GM12878 (cell line): ENCODE measurements at regions not wholly inside any gene's neighbourhood (a gene's known extent, or its start where the extent isn't known, plus 50 kb on each side); places are given as distances from the start of the nearest gene placed in this dataset.

Experiments used
- ATAC-seq: fragments of 200-7000 bp; cut with Tn5 transposase; 3 replicates; pipeline ENCODE4 v1.9.1; 2020; ENCODE audit warnings: mild to moderate bottlenecking, moderate library complexity
- BruUV-seq: library from RNA; stranded (reverse); fragments of 400-500 nt; replicated peaks from 2 replicates; lab custom pipeline; 2021; lab: Mats Ljungman, UMichigan
- CTCF ChIA-PET: fragments of 300-600 bp; sonication (Branson Sonifier 250); formaldehyde crosslinking; extraction: SDS; loops from one replicate; lab custom pipeline; 2021; ENCODE audit warnings: inconsistent platforms; lab: Yijun Ruan, JAX
- POLR2A ChIA-PET: fragments of 350-600 bp; formaldehyde crosslinking; extraction: SDS; loops from one replicate; lab custom pipeline; 2021; ENCODE audit warnings: inconsistent platforms; lab: Charles Lee
- RAD21 ChIA-PET: fragments of 300-600 bp; sonication (Branson Sonifier 250); formaldehyde crosslinking; loops from one replicate; lab custom pipeline; 2023; ENCODE audit warnings: antibody characterized with exemption; ENCODE audit not compliant: unreplicated experiment; lab: Charles Lee
- SMC1A ChIA-PET: fragments of 300-600 bp; sonication (Branson Sonifier 250); formaldehyde crosslinking; loops from one replicate; lab custom pipeline; 2023; ENCODE audit not compliant: unreplicated experiment, uncharacterized antibody; lab: Charles Lee
- DNase-seq: peaks from one replicate; pipeline ENCODE4 v3.0.0-alpha.2; 2011; ENCODE audit warnings: low read depth, low spot score
- FAIRE-seq: peaks from 3 replicates; lab custom pipeline; 2011; peaks lifted over from hg19 to GRCh38; lab: Jason Lieb, UNC
- H2AFZ ChIP-seq: 2 replicates; pipeline ENCODE4 v1.6.0; 2011; ENCODE audit warnings: low read depth, low read length, control low read depth; ENCODE audit not compliant: control insufficient read depth
- H3K27ac ChIP-seq: 2 replicates; pipeline ENCODE4 v1.5.1; 2011; ENCODE audit warnings: control low read depth; ENCODE audit not compliant: control insufficient read depth, insufficient read depth
- H3K27me3 ChIP-seq, 2 experiments: replicated peaks in 1 of 2; 2 replicates each; pipeline versions ENCODE4 v1.6.0 to v1.6.1; 2011; ENCODE audit warnings: low read length in 1 of 2; ENCODE audit not compliant: control insufficient read depth in 2 of 2, insufficient read depth in 2 of 2
- H3K36me3 ChIP-seq, 2 experiments: 2 replicates each; pipeline ENCODE4 v1.5.1; 2011; ENCODE audit warnings: low read length in 1 of 2; ENCODE audit not compliant: control insufficient read depth in 2 of 2, insufficient read depth in 2 of 2
- H3K4me1 ChIP-seq: 2 replicates; pipeline ENCODE4 v1.6.1; 2011; ENCODE audit warnings: mild to moderate bottlenecking, low read length, moderate library complexity, mixed read lengths; ENCODE audit not compliant: control insufficient read depth, insufficient read depth
- H3K4me2 ChIP-seq: 2 replicates; pipeline ENCODE4 v1.6.0; 2011; ENCODE audit warnings: control low read depth; ENCODE audit not compliant: control insufficient read depth, insufficient read depth
- H3K4me3 ChIP-seq: fragments of 200-600 bp; sonication (generic); 2 replicates; pipeline ENCODE4 v1.5.1; 2016
- H3K79me2 ChIP-seq: 2 replicates; pipeline ENCODE4 v1.6.0; 2011; ENCODE audit warnings: low read length; ENCODE audit not compliant: control insufficient read depth, insufficient read depth
- H3K9ac ChIP-seq: 2 replicates; pipeline ENCODE4 v1.8.0; 2011; ENCODE audit warnings: low read length, control low read depth, mixed read lengths; ENCODE audit not compliant: control insufficient read depth, insufficient read depth
- H3K9me3 ChIP-seq: replicated peaks from 3 replicates; pipeline ENCODE4 v1.5.1; 2011; ENCODE audit warnings: mild to moderate bottlenecking, low read length; ENCODE audit not compliant: control insufficient read depth, insufficient read depth
- H4K20me1 ChIP-seq: 2 replicates; pipeline ENCODE4 v1.6.0; 2011; ENCODE audit not compliant: control insufficient read depth, insufficient read depth
- CHD1 ChIP-seq: IDR thresholded peaks from 2 replicates; pipeline ENCODE4 v1.6.1; 2012; ENCODE audit warnings: low read depth, low read length, improper control_type of control experiment
- CREB1 ChIP-seq: IDR thresholded peaks from 2 replicates; pipeline ENCODE4 v1.6.1; 2012; ENCODE audit warnings: low read depth, mild to moderate bottlenecking, inconsistent platforms
- FOXM1 ChIP-seq: IDR thresholded peaks from 2 replicates; pipeline ENCODE4 v1.6.1; 2012; ENCODE audit warnings: low read depth, mild to moderate bottlenecking, inconsistent platforms, low read length, moderate library complexity
- HDAC2 ChIP-seq: fragments of 200-600 bp; sonication (generic); IDR thresholded peaks from 2 replicates; pipeline ENCODE4 v1.6.1; 2017
- MYB ChIP-seq: fragments of 150-350 bp; IDR thresholded peaks from 2 replicates; pipeline ENCODE4 v1.6.1; 2014; ENCODE audit warnings: mild to moderate bottlenecking, low read depth, low read length, borderline replicate concordance
- NRF1 ChIP-seq: conservative IDR thresholded peaks from 2 replicates; pipeline ENCODE4 v1.6.1; 2011; ENCODE audit warnings: mild to moderate bottlenecking, low read depth, low read length, improper control_type of control experiment
- RBBP5 ChIP-seq: fragments of 200-600 bp; sonication (generic); conservative IDR thresholded peaks from 2 replicates; pipeline ENCODE4 v1.6.1; 2016
- RFX5 ChIP-seq: IDR thresholded peaks from 2 replicates; pipeline ENCODE4 v1.6.1; 2011; ENCODE audit warnings: low read depth, low read length, improper control_type of control experiment
- WGBS: methylation state at CpG from one replicate; pipeline ENCODE4 v1.1.6; 2016; ENCODE audit warnings: low lambda C conversion rate; ENCODE audit not compliant: insufficient replicate concordance, insufficient coverage; ENCODE audit errors: missing lambda C conversion rate; 5-methylcytosine and 5-hydroxymethylcytosine counted together
- in situ Hi-C: fragments of 300-500 bp; cut with MboI; formaldehyde crosslinking; loops from 9 replicates; pipeline ENCODE4 v1.14.3; 2018; ENCODE audit warnings: mixed read lengths
- intact Hi-C: fragments of 100-400 bp; cut with micrococcal nuclease; formaldehyde crosslinking; loops from one replicate; pipeline ENCODE4 v1.14.2; 2022; ENCODE audit not compliant: unreplicated experiment
- TF ChIP-seq, protein P1 (sequence below): IDR thresholded peaks from 2 replicates; pipeline ENCODE4 v1.6.1; 2012; ENCODE audit warnings: low read depth, low read length, improper control_type of control experiment
- TF ChIP-seq, protein P2 (sequence below): IDR thresholded peaks from 2 replicates; pipeline ENCODE4 v1.6.1; 2011; ENCODE audit warnings: borderline replicate concordance, low read depth, mild to moderate bottlenecking, moderate library complexity, low read length; ENCODE audit not compliant: insufficient read depth, poor library complexity, severe bottlenecking
- TF ChIP-seq, protein P3 (sequence below): fragments of 450-650 bp; IDR thresholded peaks from 2 replicates; pipeline ENCODE4 v1.6.1; 2017; ENCODE audit warnings: mild to moderate bottlenecking, low read depth, inconsistent platforms; ENCODE audit not compliant: poor library complexity, severe bottlenecking

DNA sequence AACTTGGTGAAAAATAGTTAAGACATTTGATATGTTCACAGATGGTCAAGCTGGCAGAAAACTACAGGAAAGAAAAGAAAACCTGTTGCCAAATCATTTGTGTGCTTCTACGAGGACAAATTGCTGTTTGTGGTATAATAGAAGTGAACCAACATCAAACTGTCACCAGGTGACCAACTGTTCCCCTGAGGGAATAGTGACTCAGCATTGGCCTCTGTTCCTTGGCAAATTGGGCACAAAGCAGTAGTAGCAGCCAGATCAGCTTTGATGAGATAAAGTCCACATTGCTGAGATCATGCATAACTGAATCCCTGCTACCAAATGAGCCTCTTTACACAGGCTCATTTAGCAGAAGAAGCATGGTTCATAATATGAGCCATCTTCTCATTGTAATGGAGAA is 103.5 kb downstream of the POSTN start:
- FAIRE-seq (no peak), DNase-seq (no peak), ATAC-seq (no peak)
- ChIA-PET POLR2A (no interaction called here), SMC1A (no interaction called here), RAD21 (no interaction called here), CTCF (no interaction called here)
- H3K79me2 ChIP-seq = no peaks in the 10 kb centered on the region
- no peak overlapping the region for H3K27ac ChIP-seq
- no peaks in the 10 kb centered on the region for H3K4me1 ChIP-seq
- no TSS peak for BruUV-seq
- WGBS = 0% methylated on average over 1 of the region's 1 CpG
- H4K20me1 ChIP-seq = no peaks in the 10 kb centered on the region
- in situ Hi-C loops (no loop called here), intact Hi-C loops (no loop called here)
- TF ChIP-seq CHD1 = no peak
- TF ChIP-seq CREB1 = no peak
- TF ChIP-seq, protein P1, sequence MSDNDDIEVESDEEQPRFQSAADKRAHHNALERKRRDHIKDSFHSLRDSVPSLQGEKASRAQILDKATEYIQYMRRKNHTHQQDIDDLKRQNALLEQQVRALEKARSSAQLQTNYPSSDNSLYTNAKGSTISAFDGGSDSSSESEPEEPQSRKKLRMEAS = no peak
- no peaks in the 10 kb centered on the region for H3K36me3 ChIP-seq
- H2AFZ ChIP-seq = no peak overlapping the region
- no peaks in the 10 kb centered on the region for H3K9me3 ChIP-seq
- no peaks in the 10 kb centered on the region for H3K27me3 ChIP-seq
- no peak overlapping the region for H3K4me2 ChIP-seq
- H3K4me3 ChIP-seq = no peak overlapping the region
- no peak overlapping the region for H3K9ac ChIP-seq

DNA sequence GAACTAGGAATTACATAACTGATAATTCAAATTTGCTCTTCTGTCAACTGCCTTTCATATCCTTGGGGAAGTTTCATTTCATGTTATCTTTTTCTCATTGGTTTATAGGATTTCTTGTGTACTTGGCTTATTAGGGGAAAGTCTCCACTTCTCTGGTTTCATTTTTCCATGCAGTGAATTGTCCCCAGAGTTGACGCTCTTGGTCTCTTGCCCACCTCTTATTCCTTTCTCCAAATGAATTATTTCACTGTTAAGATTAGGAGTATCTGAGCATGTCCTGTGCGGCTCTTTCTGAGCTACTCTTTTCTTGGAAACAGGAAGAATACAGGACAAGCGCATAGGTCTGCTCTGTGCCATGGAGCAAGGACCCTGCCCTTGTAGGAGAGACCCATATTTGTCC is 104.8 kb downstream of the POSTN start:
- no TSS peak for BruUV-seq
- Histone ChIP-seq H3K27ac (no peak overlapping the region), H3K36me3 (no peaks in the 10 kb centered on the region), H3K27me3 (no peaks in the 10 kb centered on the region), H4K20me1 (no peaks in the 10 kb centered on the region), H3K9ac (no peak overlapping the region), H3K4me1 (no peaks in the 10 kb centered on the region), H3K4me3 (no peak overlapping the region), H2AFZ (no peak overlapping the region), H3K4me2 (no peak overlapping the region), H3K9me3 (no peaks in the 10 kb centered on the region), H3K79me2 (no peaks in the 10 kb centered on the region)
- intact Hi-C loops (no loop called here), in situ Hi-C loops (no loop called here)
- no peak for ATAC-seq
- CTCF ChIA-PET = no interaction called here
- FAIRE-seq = no peak
- DNase-seq = no peak
- SMC1A ChIA-PET = no interaction called here
- POLR2A ChIA-PET = no interaction called here
- RAD21 ChIA-PET = no interaction called here
- 21% methylated on average over 3 of the region's 3 CpGs for WGBS
- TF ChIP-seq MYB (no peak), HDAC2 (no peak), NRF1 (no peak), FOXM1 (no peak), RFX5 (no peak), RBBP5 (no peak)
- TF ChIP-seq, protein P2, sequence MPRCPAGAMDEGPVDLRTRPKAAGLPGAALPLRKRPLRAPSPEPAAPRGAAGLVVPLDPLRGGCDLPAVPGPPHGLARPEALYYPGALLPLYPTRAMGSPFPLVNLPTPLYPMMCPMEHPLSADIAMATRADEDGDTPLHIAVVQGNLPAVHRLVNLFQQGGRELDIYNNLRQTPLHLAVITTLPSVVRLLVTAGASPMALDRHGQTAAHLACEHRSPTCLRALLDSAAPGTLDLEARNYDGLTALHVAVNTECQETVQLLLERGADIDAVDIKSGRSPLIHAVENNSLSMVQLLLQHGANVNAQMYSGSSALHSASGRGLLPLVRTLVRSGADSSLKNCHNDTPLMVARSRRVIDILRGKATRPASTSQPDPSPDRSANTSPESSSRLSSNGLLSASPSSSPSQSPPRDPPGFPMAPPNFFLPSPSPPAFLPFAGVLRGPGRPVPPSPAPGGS = no peak
- TF ChIP-seq, protein P3, sequence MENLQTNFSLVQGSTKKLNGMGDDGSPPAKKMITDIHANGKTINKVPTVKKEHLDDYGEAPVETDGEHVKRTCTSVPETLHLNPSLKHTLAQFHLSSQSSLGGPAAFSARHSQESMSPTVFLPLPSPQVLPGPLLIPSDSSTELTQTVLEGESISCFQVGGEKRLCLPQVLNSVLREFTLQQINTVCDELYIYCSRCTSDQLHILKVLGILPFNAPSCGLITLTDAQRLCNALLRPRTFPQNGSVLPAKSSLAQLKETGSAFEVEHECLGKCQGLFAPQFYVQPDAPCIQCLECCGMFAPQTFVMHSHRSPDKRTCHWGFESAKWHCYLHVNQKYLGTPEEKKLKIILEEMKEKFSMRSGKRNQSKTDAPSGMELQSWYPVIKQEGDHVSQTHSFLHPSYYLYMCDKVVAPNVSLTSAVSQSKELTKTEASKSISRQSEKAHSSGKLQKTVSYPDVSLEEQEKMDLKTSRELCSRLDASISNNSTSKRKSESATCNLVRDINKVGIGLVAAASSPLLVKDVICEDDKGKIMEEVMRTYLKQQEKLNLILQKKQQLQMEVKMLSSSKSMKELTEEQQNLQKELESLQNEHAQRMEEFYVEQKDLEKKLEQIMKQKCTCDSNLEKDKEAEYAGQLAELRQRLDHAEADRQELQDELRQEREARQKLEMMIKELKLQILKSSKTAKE = no peak
